ENCODE measurements at regions not wholly inside any gene's neighbourhood (a gene's known extent, or its start where the extent isn't known, plus 50 kb on each side); places are given as distances from the start of the nearest gene placed in this dataset.
"Not testable (repeated sequence)": the region's sequence is repeated elsewhere in the genome, so short reads cannot be mapped to it uniquely, and the experiment has no call there.

GRCh38 chr2:53610260-53610659 is 157.3 kb upstream of the CHAC2 start:
- Histone ChIP-seq H3K27ac (ENCODE audit: low read length) (no peak overlapping the region), H3K27me3 (ENCODE audit: control insufficient read depth, insufficient read depth, low read length) (no peaks in the 10 kb centered on the region)

GRCh38 chr2:53609551-53609950 is 158.1 kb upstream of the CHAC2 start:
- no peak overlapping the region for H3K27ac ChIP-seq (ENCODE audit: low read length)
- no peaks in the 10 kb centered on the region for H3K36me3 ChIP-seq (ENCODE audit: control insufficient read depth, low read depth, low read length)
- H3K4me1 ChIP-seq (ENCODE audit: control insufficient read depth, low read depth, low read length), result no peaks in the 10 kb centered on the region
- H3K9me3 ChIP-seq (ENCODE audit: control insufficient read depth, low read depth, low read length), result no peaks in the 10 kb centered on the region
- no peak overlapping the region for H3K9ac ChIP-seq (ENCODE audit: low read length)
- H3K27me3 ChIP-seq (ENCODE audit: control insufficient read depth, insufficient read depth, low read length), result no peaks in the 10 kb centered on the region
- H3K4me3 ChIP-seq (ENCODE audit: low read length), result no peak overlapping the region

More at GRCh38 chr2:53610260-53610659, 157.3 kb upstream of the CHAC2 start:
- Histone ChIP-seq H3K36me3 (ENCODE audit: control insufficient read depth, low read depth, low read length) (no peaks in the 10 kb centered on the region), H3K4me3 (ENCODE audit: low read length) (no peak overlapping the region), H3K4me1 (ENCODE audit: control insufficient read depth, low read depth, low read length) (no peaks in the 10 kb centered on the region), H3K9me3 (ENCODE audit: control insufficient read depth, low read depth, low read length) (no peaks in the 10 kb centered on the region), H3K9ac (ENCODE audit: low read length) (no peak overlapping the region)

- Histone ChIP-seq H3K9ac (ENCODE audit: low read length) (no peak overlapping the region), H3K9me3 (ENCODE audit: control insufficient read depth, low read depth, low read length) (no peaks in the 10 kb centered on the region), H3K36me3 (ENCODE audit: control insufficient read depth, low read depth, low read length) (no peaks in the 10 kb centered on the region), H3K27ac (ENCODE audit: low read length) (no peak overlapping the region), H3K4me1 (ENCODE audit: control insufficient read depth, low read depth, low read length) (no peaks in the 10 kb centered on the region), H3K4me3 (ENCODE audit: low read length) (no peak overlapping the region), H3K27me3 (ENCODE audit: control insufficient read depth, insufficient read depth, low read length) (no peaks in the 10 kb centered on the region)
Measured at GRCh38 chr2:53608293-53608692, 159.3 kb upstream of the CHAC2 start.

GRCh38 chr2:53600815-53601214 is 166.8 kb upstream of the CHAC2 start:
- Histone ChIP-seq H3K4me1 (ENCODE audit: control insufficient read depth, low read depth, low read length) (no peaks in the 10 kb centered on the region), H3K9ac (ENCODE audit: low read length) (no peak overlapping the region), H3K4me3 (ENCODE audit: low read length) (no peak overlapping the region), H3K27ac (ENCODE audit: low read length) (no peak overlapping the region), H3K9me3 (ENCODE audit: control insufficient read depth, low read depth, low read length) (no peaks in the 10 kb centered on the region), H3K27me3 (ENCODE audit: control insufficient read depth, insufficient read depth, low read length) (no peaks in the 10 kb centered on the region), H3K36me3 (ENCODE audit: control insufficient read depth, low read depth, low read length) (no peaks in the 10 kb centered on the region)

- not testable (repeated sequence) for H3K4me1 ChIP-seq (ENCODE audit: control insufficient read depth, low read depth, low read length); H3K4me3 ChIP-seq (ENCODE audit: low read length); H3K9ac ChIP-seq (ENCODE audit: low read length); H3K36me3 ChIP-seq (ENCODE audit: control insufficient read depth, low read depth, low read length); H3K27me3 ChIP-seq (ENCODE audit: control insufficient read depth, insufficient read depth, low read length); H3K9me3 ChIP-seq (ENCODE audit: control insufficient read depth, low read depth, low read length); H3K27ac ChIP-seq (ENCODE audit: low read length)
Measured at GRCh38 chr2:53586733-53587612, 180.6 kb upstream of the CHAC2 start.

GRCh38 chr2:53584986-53585385 is 182.6 kb upstream of the CHAC2 start:
- no peaks in the 10 kb centered on the region for H3K27me3 ChIP-seq (ENCODE audit: control insufficient read depth, insufficient read depth, low read length)
- H3K36me3 ChIP-seq (ENCODE audit: control insufficient read depth, low read depth, low read length), result no peaks in the 10 kb centered on the region
- no peak overlapping the region for H3K9ac ChIP-seq (ENCODE audit: low read length)
- no peak overlapping the region for H3K4me3 ChIP-seq (ENCODE audit: low read length)
- no peaks in the 10 kb centered on the region for H3K4me1 ChIP-seq (ENCODE audit: control insufficient read depth, low read depth, low read length)
- no peaks in the 10 kb centered on the region for H3K9me3 ChIP-seq (ENCODE audit: control insufficient read depth, low read depth, low read length)
- H3K27ac ChIP-seq (ENCODE audit: low read length), result no peak overlapping the region

GRCh38 chr2:53583583-53583982 is 184.0 kb upstream of the CHAC2 start:
- Histone ChIP-seq H3K4me1 (ENCODE audit: control insufficient read depth, low read depth, low read length) (no peaks in the 10 kb centered on the region), H3K27me3 (ENCODE audit: control insufficient read depth, insufficient read depth, low read length) (no peaks in the 10 kb centered on the region), H3K9ac (ENCODE audit: low read length) (no peak overlapping the region), H3K36me3 (ENCODE audit: control insufficient read depth, low read depth, low read length) (no peaks in the 10 kb centered on the region), H3K4me3 (ENCODE audit: low read length) (no peak overlapping the region), H3K27ac (ENCODE audit: low read length) (no peak overlapping the region), H3K9me3 (ENCODE audit: control insufficient read depth, low read depth, low read length) (no peaks in the 10 kb centered on the region)

- Histone ChIP-seq H3K27me3 (ENCODE audit: control insufficient read depth, insufficient read depth, low read length) (no peaks in the 10 kb centered on the region), H3K4me1 (ENCODE audit: control insufficient read depth, low read depth, low read length) (no peaks in the 10 kb centered on the region), H3K36me3 (ENCODE audit: control insufficient read depth, low read depth, low read length) (no peaks in the 10 kb centered on the region), H3K9ac (ENCODE audit: low read length) (no peak overlapping the region), H3K27ac (ENCODE audit: low read length) (no peak overlapping the region), H3K4me3 (ENCODE audit: low read length) (no peak overlapping the region), H3K9me3 (ENCODE audit: control insufficient read depth, low read depth, low read length) (no peaks in the 10 kb centered on the region)
Measured at GRCh38 chr2:53582556-53582955, 185.0 kb upstream of the CHAC2 start.

GRCh38 chr2:53576166-53576565 is 191.4 kb upstream of the CHAC2 start:
- Histone ChIP-seq H3K4me1 (ENCODE audit: control insufficient read depth, low read depth, low read length) (peaks cover 10% of the 10 kb centered on the region), H3K9me3 (ENCODE audit: control insufficient read depth, low read depth, low read length) (no peaks in the 10 kb centered on the region), H3K27ac (ENCODE audit: low read length) (no peak overlapping the region), H3K27me3 (ENCODE audit: control insufficient read depth, insufficient read depth, low read length) (no peaks in the 10 kb centered on the region), H3K4me3 (ENCODE audit: low read length) (no peak overlapping the region), H3K36me3 (ENCODE audit: control insufficient read depth, low read depth, low read length) (no peaks in the 10 kb centered on the region), H3K9ac (ENCODE audit: low read length) (no peak overlapping the region)

GRCh38 chr2:53575721-53576124 is 191.9 kb upstream of the CHAC2 start:
- H3K4me3 ChIP-seq (ENCODE audit: low read length), result no peak overlapping the region
- H3K4me1 ChIP-seq (ENCODE audit: control insufficient read depth, low read depth, low read length), result peaks cover 10% of the 10 kb centered on the region
- H3K9me3 ChIP-seq (ENCODE audit: control insufficient read depth, low read depth, low read length), result no peaks in the 10 kb centered on the region
- no peak overlapping the region for H3K9ac ChIP-seq (ENCODE audit: low read length)
- no peak overlapping the region for H3K27ac ChIP-seq (ENCODE audit: low read length)
- no peaks in the 10 kb centered on the region for H3K36me3 ChIP-seq (ENCODE audit: control insufficient read depth, low read depth, low read length)
- no peaks in the 10 kb centered on the region for H3K27me3 ChIP-seq (ENCODE audit: control insufficient read depth, insufficient read depth, low read length)

GRCh38 chr2:53572696-53573095 is 194.9 kb upstream of the CHAC2 start:
- Histone ChIP-seq H3K4me1 (ENCODE audit: control insufficient read depth, low read depth, low read length) (peaks cover 10% of the 10 kb centered on the region), H3K9me3 (ENCODE audit: control insufficient read depth, low read depth, low read length) (no peaks in the 10 kb centered on the region), H3K9ac (ENCODE audit: low read length) (no peak overlapping the region), H3K27ac (ENCODE audit: low read length) (no peak overlapping the region), H3K27me3 (ENCODE audit: control insufficient read depth, insufficient read depth, low read length) (no peaks in the 10 kb centered on the region), H3K4me3 (ENCODE audit: low read length) (no peak overlapping the region), H3K36me3 (ENCODE audit: control insufficient read depth, low read depth, low read length) (no peaks in the 10 kb centered on the region)
